Activated CD8-positive, alpha-beta memory T cell treated with anti-CD3 and anti-CD28 coated beads for 48 hours (primary cell): ENCODE measurements at regions not wholly inside any gene's neighbourhood (a gene's known extent, or its start where the extent isn't known, plus 50 kb on each side); places are given as distances from the start of the nearest gene placed in this dataset.
"Not testable (repeated sequence)": the region's sequence is repeated elsewhere in the genome, so short reads cannot be mapped to it uniquely, and the experiment has no call there.

Experiments
- DNase-seq, 3 experiments: peaks; one replicate each; pipeline ENCODE4 v3.0.0-alpha.2; 2020; ENCODE audit warnings: low read depth in 2 of 3, low spot score in 2 of 3

- DNase-seq = no peak
These were observed 234.9 kb upstream of the CAND1 start for GRCh38 chr12:67034110-67034879.

GRCh38 chr12:67035121-67035520, 234.0 kb upstream of the CAND1 start:
- no peak for DNase-seq

GRCh38 chr12:67038486-67038885, 230.7 kb upstream of the CAND1 start:
- DNase-seq = no peak

GRCh38 chr12:67039995-67040860, 228.9 kb upstream of the CAND1 start:
- DNase-seq = no peak

- no peak for DNase-seq
These were observed 228.4 kb upstream of the CAND1 start for GRCh38 chr12:67040861-67041137.

- DNase-seq = no peak
These were observed 226.4 kb upstream of the CAND1 start for GRCh38 chr12:67042697-67043131.

GRCh38 chr12:67043771-67044170, 225.4 kb upstream of the CAND1 start:
- no peak for DNase-seq

GRCh38 chr12:67045650-67046049, 223.5 kb upstream of the CAND1 start:
- DNase-seq = no peak

GRCh38 chr12:67046062-67046461, 223.1 kb upstream of the CAND1 start:
- no peak for DNase-seq

- no peak for DNase-seq
These were observed 221.5 kb upstream of the CAND1 start for GRCh38 chr12:67047634-67048033.

GRCh38 chr12:67048371-67048770, 220.8 kb upstream of the CAND1 start:
- DNase-seq = no peak

GRCh38 chr12:67049199-67049598, 220.0 kb upstream of the CAND1 start:
- not testable (repeated sequence) for DNase-seq

- no peak for DNase-seq
These were observed 216.2 kb upstream of the CAND1 start for GRCh38 chr12:67052981-67053380.

GRCh38 chr12:67056329-67056728, 212.8 kb upstream of the CAND1 start:
- no peak for DNase-seq

GRCh38 chr12:67057072-67057471, 212.1 kb upstream of the CAND1 start:
- no peak for DNase-seq

- DNase-seq = no peak
These were observed 207.0 kb upstream of the CAND1 start for GRCh38 chr12:67062193-67062592.

GRCh38 chr12:67067453-67068203, 201.5 kb upstream of the CAND1 start:
- DNase-seq = no peak

- no peak for DNase-seq
These were observed 200.9 kb upstream of the CAND1 start for GRCh38 chr12:67068204-67068731.

- DNase-seq = peak in 1 of 3 experiments; percentile 16
These were observed 200.3 kb upstream of the CAND1 start for GRCh38 chr12:67068761-67069450.

- DNase-seq = peak in 1 of 3 experiments; percentile 13
These were observed 199.5 kb upstream of the CAND1 start for GRCh38 chr12:67069451-67070306.
